ENCODE measurements at regions not wholly inside any gene's neighbourhood (a gene's known extent, or its start where the extent isn't known, plus 50 kb on each side); places are given as distances from the start of the nearest gene placed in this dataset.
"Not testable (repeated sequence)": the region's sequence is repeated elsewhere in the genome, so short reads cannot be mapped to it uniquely, and the experiment has no call there.

DNA sequence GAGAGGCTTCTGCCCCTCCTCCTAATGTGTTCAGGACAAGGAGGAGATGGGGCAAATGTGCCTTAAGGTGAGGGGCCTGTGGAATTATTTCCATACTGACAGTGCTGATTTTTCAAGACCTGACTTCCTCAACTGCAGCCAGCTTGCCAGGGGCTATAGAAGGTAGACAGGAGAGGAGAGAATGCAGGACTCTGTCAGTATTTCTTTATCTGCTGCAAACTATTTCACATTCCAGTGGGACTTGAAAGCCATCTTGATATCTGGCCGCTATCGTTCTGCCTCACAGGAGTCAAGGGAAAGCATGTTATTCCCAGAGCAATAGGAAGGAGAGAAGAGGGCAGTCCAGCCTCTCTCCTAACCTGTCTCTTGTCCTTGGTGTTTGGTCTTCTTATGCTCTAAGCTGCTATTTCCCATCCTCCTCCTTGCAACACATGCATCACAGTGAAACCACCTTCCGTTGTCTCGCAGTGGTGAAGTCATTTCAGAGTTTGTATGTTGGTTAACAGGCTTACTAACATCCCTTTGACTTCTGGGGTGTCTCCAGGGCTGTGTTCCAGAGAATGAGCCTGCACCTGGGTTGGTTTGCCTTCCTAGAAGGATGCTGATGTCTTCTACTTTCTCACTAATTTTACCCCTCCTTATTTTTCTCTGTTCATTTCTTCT, 95.1 kb upstream of the MRPS22 start:
- DNase-seq, result no peak

DNA sequence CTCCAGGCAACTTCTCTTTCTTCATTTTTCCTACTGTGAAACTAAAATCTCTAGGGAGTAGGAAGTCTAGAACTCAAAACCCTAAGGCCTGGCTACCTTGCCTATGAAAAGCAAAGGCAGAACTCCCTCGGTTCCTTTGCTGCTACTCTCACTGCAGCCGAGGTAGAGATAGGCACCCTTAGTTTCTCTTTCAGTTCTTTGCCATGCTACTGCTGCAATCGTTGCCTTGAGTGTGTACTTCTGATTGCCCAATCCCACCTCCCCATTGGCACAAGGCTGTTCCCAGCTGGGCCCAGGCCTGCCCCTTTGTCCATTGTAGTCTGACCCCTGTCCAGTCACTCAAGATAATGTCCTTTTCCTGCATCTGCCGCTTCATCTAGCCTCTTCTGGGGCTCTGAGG, 92.3 kb upstream of the MRPS22 start:
- no peak for DNase-seq

DNA sequence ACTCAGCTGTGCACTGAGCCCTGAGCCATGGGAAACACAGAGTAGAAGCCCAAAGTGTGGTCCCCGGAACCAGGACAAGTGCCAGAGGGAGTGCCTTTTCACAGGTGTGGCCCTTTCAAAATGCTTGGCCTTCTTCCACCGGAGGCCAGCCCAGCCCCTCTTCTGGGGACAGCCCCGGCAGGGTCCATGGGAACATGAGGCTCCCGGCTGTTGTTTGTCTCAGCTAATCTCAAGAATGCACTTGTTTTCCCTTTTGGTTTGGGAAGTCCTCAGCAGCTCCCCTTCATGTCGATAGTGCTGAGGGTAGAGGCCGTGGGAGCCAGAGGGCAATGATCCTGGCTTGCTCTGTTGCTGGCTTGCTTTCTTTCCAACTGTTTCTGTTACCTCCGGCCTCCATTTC, 91.1 kb upstream of the MRPS22 start:
- DNase-seq, result no peak

DNA sequence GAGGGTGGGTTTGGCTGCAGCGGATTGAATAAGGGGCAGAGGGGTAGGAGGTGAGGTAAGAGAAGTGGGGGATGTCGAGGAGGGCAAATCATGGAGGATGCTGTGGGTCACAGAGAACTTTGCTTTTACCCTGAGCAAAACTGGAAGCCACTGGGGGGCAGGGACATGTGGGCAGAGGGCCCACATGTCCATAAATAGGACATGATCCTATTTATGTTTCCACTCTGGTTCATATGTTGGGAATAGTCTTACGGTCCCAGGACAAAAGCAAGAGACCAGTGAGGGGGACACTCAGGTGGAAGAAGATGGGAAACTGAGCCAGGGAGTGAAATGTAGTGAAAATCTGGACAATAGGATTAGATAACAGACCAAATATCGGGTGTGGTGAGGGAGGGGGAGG, 85.5 kb upstream of the MRPS22 start:
- DNase-seq, result no peak

DNA sequence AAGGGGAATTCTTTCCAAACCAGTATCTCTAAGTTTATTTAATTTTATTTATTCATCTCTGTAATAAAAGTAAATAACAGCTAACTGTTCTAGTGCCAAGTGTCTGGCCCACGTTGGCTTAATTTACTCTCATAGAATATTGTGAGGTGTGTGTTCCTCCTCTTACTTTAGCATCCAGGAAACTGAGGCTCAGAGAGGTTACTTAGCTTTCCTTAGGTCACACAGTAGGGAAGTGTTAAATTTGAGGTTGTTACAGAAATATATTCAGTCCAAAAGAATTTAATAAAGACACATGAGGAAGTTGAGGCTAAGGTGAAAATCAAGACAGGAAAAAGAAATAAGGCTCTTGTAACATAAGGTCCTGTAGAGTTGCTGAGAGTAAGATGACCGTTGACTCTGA, 84.4 kb upstream of the MRPS22 start:
- no peak for DNase-seq

DNA sequence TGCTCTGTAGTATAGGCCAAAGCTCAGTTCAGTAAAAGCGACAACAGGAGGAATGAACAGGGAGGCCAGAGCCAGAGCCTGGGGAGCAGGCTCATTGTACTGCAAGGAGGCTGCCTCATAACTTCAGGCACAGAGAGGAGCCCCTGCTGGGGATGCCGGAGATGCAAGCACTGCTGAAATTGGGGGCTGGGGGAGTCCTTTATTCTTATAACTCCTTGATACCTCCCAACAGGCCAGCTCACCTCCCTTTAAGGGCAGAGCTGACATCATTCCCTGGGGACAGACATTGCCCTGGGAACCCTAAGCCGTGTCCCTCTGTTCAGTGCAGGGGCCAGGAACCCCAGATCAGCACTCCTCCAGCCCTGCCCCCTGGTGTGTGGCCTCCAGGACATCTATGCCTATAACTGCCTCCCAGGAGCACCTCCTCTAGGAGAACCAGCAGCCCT, 83.8 kb upstream of the MRPS22 start:
- DNase-seq, result no peak

DNA sequence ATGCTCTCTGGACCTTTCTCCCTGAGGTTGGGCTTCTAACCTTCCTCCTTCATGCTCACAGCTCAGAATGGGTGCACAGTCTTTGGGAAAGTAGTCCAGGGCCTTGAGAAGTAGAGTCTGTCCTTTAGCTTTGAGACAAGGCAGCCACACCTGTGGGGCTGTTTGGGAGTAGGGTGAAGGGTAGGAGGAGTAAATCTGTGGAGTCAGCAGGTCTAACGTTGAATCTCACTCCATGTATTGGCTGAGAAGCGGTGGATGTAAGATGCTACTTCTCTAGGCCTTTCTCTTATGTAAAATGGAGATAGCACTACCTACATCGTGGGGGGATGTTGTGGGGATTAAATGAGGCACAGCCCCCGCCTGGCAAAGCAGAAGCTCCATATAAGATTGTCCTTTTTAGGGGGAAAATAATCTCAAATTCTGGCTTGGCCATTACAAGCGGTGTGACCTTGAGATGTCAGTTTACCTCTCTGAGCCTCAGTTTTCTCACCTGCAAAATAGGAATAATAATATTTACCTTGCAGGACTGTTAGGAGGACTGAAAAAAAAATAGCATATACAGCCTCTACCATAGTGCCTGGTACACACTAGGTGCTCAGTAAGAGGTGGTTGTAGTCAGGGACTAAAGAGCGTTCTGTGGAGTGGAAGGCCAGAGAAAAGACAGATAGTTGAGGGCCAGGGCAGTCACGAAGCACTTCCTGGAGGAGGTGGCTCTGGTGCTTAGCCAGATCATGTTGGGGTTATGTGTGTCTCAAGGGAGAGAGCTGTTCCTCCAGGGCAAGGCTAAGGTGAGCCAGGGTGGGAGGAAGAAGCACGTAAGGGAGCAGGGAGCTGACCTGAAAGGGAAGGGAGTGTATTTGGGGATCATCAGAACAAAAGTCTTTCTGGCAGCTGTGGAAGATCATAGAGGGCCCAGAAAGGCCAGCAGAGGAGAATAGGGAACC, 82.8 kb upstream of the MRPS22 start:
- DNase-seq, result no peak

DNA sequence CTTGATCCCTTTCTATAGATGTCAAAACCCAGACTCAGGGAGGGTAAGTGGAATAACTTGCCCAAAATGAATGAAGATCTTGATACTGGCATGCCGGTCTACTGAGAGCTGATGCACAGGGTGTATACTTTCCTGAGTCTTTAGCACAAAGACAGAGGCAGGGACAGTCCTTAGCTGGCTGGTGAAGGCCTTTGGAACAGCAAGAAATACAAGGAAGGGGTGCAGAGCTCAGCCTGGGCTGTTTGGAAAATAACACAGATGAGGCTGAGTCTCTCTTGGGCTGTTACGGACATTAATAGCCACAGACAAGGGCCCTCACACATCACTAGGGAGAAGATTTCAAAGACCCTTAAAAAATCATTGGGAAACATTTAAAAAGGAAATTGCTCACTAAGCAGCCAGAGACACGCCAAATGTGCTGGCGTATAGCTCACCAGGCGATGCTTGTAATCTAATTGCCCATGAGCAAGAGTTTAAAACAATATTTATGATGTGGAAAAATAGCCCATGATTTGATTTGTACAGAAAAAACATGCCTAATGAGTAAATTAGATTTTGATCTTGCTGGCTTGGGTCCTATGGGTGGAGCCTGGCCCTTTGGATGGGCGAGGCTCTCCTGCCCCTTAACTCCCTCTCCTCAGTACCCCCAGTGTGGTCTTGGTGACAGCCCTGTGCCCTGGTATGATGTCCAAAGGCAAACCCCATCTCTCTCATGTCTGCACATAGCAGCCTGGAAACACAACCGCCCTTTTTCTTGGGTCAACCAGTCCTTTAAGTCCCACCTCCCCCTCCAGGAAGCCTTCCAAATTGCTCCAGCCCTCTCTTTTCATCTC, 81.8 kb upstream of the MRPS22 start:
- no peak for DNase-seq

DNA sequence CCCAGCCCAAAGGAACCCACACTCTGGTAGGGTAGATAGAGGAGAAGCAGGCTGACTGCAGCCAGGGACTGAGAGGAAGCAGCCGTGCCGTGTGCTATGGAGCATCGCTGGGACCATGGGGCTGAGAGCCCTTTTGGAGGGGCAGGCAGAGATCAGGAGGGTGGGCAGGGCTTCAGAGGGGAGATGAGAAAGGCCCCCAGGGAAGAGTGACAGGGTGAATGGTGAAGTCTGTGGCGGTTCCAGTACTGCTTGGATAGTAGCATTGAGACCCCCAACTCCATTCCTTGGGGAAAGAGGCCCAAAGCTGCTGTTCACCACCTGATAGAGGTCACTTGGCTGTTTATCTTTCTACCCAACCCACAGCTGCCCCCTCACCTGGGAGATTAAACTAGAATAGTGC, 80.0 kb upstream of the MRPS22 start:
- no peak for DNase-seq

DNA sequence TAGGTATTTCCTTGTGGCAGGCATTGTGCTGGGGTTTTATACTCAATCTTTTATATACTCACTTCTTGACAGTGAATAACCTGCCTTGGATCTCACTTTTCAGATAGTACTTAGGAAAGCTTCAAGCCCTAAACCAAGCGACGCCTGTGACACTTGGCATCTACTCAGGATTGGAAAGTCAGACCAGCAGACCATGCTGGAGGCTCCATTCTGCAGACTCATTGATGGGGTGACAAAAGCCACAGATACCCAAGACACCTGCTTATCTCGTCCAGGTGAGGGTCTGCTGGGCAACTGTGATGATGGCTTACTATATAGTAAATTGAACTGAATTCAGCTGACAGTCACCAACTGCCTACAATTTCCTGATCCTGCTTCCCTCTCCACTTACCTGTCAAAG, 79.4 kb upstream of the MRPS22 start:
- no peak for DNase-seq

DNA sequence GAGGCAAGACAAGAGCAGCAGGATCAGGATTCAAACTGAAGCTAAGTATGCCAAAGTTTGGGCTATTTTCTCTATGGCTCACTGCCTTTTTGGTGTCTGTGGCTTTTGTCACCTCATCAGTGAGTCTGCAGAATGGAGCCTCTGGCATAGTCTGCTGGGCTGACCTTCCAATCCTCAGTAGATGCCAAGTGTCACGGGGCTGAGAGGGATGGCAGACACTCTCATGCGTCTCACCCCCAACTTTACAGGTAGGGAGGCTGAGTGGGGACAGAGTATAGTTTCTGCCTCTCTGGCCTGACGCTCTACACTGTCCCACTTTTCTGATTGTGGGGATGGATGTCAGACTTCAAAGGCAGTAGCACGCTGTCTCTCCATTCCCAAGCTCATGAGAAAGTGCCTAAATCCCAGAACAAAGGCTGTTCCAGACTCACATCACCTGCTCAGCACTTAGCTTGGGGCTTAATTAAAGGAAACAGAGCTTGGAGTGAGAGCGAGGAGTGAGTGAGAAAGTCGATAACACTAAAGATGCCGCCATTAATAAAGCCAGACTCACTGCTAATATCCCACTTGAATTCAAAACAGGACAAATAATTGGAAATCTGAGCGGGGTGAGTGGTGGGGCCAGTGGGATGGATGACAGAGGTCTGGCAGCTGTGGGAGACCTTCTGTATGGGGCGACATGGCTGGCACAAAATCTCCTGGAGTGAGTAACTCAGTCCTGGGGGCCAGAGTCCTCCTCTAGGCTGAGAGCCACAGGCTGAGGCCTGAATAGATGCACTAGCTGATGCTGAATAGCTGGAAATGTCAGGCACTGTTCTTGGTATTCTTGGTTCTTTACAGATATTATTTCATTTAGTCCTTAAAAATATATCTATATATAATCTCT, 78.4 kb upstream of the MRPS22 start:
- no peak for DNase-seq

DNA sequence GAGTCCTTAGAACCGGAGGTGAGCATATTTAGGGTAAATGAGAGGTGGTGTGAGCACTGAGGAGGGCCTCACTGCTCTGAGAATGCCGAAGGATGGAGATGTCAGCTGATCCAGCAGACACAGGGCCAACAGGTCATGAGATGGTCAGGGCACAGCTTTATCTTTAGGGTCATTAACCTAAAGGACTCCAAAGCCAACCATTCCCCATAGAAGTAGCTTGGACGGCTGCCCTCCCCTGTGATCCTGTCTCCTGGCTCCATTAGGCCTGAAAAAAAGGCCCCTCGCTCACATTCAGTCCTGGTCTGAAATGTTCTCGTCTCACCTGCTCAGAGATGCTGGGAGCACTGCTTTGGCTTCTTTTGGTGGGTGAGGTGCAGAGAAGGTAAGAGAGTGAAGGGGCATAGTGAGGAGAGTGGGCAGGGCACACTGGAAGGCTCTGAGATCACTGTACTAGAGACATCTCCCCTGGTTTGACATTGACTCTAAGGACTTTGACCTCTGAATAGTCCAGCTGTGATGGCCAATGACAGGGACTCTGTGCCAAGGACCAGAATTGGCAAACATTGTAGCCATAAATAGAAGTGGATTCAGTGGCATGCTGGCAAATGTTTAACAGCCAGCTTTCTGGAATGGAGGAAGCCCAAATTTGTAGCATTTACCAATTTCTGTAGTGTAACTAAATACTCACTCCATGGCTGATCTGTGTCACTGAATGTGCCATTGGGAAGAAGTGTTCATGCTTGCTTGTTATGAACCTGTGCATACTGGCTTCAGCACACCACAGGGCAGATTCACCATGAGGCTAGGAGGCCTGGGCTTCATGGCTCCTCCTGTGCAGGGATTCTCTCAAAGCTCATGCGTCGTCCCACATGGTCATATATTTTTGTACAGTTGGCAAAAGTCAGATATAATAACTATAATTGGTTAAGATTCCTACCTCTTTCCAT, 76.2 kb upstream of the MRPS22 start:
- no peak for DNase-seq

DNA sequence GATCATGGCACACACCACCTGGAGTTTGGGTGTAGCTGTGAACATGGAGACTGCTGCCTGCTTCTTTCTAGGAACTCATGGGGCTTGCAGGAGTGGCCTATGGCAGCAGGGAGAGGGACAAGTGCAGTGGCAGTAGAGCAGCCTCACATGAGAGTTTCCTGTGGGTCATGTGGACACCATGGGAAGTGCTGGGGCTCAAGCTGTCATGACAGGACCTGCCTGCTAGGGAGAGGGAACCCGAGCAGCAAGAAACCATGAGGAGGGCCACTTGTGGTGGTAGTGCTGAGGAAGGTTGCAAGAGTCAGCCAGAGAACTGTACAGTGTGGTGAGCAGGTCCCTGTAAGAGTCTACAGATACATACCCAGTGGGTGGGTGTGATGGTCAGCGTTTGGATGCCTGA, 73.8 kb upstream of the MRPS22 start:
- no peak for DNase-seq

DNA sequence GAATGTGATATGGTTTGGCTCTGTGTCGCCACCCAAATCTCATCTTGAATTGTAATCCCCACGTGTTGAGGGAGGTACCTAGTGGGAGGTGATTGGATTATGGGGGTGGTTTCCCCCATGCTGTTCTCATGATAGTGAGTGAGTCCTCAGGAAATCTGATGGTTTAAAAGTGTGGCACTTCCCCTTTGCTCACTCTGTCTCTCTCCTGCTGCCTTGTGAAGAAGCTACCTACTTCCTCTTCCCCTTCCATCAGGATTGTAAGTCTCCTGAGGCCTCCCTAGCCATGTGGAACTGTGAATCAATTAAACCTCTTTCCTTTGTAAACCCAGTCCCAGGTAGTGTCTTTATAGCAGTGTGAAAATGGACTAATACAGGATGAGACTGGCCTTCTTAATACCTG, 73.2 kb upstream of the MRPS22 start:
- not testable (repeated sequence) for DNase-seq

DNA sequence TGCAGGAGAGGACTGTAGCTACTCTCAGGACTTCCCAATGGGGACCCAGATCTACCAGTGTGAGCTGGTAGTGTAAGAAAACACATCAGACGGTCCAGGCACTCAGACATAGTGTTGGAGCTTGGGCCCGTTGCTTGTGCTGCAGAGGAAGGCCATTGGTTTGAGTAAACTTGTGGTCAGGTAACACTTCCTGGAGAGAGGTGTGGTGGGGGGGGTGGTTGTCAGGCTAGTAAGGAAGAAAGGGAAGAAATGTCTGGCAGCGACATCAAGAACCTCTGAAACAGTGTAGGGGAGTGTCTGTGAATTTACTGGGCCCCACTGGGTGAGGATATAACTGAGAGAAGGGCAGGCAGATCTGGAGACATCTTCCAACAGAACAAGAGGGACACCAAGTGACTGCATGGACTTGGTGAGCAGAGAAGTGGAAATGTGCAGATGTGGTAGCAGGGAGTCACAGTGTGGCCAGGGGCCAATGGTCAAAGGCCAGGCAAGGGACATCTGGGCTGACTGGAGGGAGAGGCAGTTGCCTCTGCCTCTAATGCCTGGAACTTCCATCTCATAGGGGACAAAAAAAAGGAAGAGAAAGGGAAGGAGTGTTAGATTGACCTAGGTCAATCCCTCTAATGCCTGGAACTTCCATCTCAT, 63.7 kb upstream of the MRPS22 start:
- DNase-seq, result no peak

DNA sequence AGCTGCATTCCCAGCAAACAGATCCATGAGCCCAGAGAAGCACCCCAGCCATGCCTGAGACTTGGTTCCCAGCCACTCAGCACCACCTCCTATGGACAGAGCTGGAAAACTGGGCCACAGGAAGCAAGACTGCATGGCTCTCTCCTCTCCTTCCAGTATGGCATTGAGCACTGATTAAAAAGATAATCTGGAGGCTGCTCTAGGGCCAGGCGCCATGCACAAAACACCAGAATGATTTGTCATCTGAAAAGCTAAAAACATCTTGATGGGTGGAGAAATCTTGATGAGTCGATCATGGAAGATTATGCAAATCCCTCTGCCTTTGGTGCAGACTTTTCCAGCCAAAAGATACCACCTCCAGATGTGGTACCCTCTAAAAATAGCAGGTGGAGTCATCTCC, 62.7 kb upstream of the MRPS22 start:
- no peak for DNase-seq

DNA sequence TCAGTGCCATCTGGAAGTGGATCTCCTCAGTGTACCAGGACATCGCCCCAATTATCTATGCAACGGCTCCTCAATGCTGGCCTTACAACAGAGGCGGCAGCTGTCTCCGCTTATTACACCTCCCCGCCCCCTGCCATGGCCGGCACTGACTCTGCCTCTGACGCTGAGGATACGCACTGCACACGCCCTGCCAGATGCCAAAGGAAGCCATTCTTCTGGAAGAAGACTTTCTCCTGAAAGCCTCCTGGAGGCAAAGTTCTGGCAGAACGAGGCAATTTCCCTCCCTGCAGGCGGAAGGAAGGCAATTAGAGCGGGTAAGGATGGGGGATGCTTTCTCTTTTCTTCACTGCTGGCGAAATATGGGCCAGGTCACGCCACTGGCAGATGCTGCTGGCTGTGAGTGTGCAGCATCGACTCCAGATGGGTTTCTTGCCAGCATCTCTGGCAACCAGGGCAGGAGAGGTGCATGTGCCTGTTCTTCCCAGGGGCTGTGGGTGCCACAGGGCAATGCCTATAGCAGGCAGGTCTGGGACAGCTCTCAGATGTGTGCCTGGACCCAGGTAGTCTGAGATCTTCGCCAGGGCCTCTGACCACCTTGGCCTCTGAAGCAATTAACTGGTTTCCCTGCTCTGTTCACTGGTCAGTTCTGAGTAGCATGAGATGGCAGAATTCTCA, 62.2 kb upstream of the MRPS22 start:
- DNase-seq, result no peak

DNA sequence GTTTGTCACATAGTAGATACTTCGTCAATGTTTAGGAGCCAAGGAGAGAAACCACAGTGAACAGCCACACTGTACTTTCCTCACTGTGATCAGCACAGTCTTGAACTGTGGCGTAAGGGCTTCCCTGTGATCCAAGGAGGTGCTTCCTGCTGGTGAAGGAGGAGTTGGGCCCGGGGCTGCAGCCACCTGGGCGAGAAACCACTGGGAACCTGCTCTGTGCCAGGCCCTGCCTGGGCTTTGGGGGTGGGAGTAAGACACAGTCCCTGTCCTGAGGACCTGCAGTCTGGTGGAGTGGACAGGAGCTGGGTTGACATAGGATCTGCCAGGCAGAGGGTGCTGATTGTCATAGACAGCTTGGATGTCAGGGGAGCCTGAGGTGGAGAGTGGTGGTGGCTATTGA, 60.5 kb upstream of the MRPS22 start:
- no peak for DNase-seq

DNA sequence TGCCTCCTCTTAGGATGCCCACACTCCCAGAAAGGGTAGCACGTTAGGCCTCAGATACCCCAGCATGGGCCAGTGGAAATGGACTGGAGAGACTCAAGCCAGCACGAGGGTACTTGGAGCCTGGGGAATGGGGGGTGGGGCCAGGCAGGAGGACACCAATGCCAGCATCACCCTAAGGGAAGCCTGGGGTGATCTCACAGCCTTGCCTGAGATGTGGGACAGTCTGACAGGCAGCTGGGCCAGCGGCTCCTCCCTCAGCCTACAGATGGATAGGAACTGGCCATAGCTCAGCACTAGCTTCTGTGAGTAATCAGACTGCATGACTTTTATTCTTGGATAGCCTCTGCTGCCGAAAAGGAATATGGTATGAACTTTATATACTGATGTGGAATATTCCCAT, 59.6 kb upstream of the MRPS22 start:
- no peak for DNase-seq

DNA sequence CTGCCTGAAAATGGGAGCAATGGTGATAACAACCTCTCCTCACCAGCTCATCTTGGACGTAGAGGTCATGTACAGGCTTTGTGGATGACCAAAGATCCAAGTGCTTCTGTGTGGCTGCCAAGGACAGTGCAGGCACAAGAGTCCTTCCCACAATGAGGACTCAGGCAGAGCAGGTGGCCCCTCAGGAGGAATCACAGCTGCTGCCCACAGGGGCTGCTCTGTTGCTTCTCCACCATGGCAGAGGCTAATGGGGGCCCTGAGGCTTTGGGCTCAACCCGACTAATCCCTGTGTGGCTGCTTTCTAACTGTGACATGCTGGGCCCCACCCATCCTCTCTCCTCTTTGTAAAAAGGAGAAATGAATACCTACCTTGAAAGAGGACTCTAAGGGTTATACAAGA, 58.1 kb upstream of the MRPS22 start:
- DNase-seq, result no peak

Data from activated CD4-positive, alpha-beta T cell treated with anti-CD3 and anti-CD28 coated beads for 48 hours (primary cell).